GM23338 (cell line): ENCODE measurements at regions not wholly inside any gene's neighbourhood (a gene's known extent, or its start where the extent isn't known, plus 50 kb on each side); places are given as distances from the start of the nearest gene placed in this dataset.

ENCODE experiments used
- ATAC-seq: fragments of 200-7000 bp; cut with Tn5 transposase; 3 replicates; pipeline ENCODE4 v1.9.1; 2020
- DNase-seq: peaks from one replicate; pipeline ENCODE4 v3.0.0-alpha.2; 2015; ENCODE audit warnings: low spot score
- H2AFZ ChIP-seq: fragments of 200-600 bp; sonication (generic); 2 replicates; pipeline ENCODE4 v1.8.0; 2016; ENCODE audit warnings: antibody characterized with exemption, mild to moderate bottlenecking, moderate library complexity
- H3F3A ChIP-seq: fragments of 200-600 bp; sonication (generic); replicated peaks from 2 replicates; pipeline ENCODE4 v1.8.0; 2017; ENCODE audit warnings: antibody characterized with exemption, mixed run types, low read depth
- H3K27ac ChIP-seq: fragments of 200-600 bp; sonication (generic); 2 replicates; pipeline ENCODE4 v1.6.1; 2016; ENCODE audit warnings: low read depth
- H3K27me3 ChIP-seq: fragments of 200-600 bp; sonication (generic); 2 replicates; pipeline ENCODE4 v1.8.0; 2016; ENCODE audit warnings: mild to moderate bottlenecking, mixed run types, moderate library complexity; ENCODE audit not compliant: insufficient read depth
- H3K36me3 ChIP-seq: fragments of 200-600 bp; sonication (generic); 2 replicates; pipeline ENCODE4 v1.8.0; 2016; ENCODE audit warnings: mild to moderate bottlenecking; ENCODE audit not compliant: insufficient read depth
- H3K4me1 ChIP-seq: fragments of 200-600 bp; sonication (generic); 2 replicates; pipeline ENCODE4 v1.8.0; 2016; ENCODE audit warnings: mild to moderate bottlenecking, moderate library complexity; ENCODE audit not compliant: insufficient read depth
- H3K4me2 ChIP-seq: fragments of 200-600 bp; sonication (generic); 2 replicates; pipeline ENCODE4 v1.7.1; 2017; ENCODE audit warnings: mixed run types
- H3K4me3 ChIP-seq: fragments of 200-600 bp; sonication (generic); 2 replicates; pipeline ENCODE4 v1.6.1; 2016; ENCODE audit warnings: mixed run types
- H3K79me2 ChIP-seq: fragments of 200-600 bp; sonication (generic); replicated peaks from 2 replicates; pipeline ENCODE4 v1.8.0; 2017; ENCODE audit warnings: mild to moderate bottlenecking; ENCODE audit not compliant: insufficient read depth
- H3K9me2 ChIP-seq: fragments of 200-600 bp; sonication (generic); 2 replicates; pipeline ENCODE4 v1.8.0; 2017; ENCODE audit not compliant: insufficient read depth
- H4K20me1 ChIP-seq: fragments of 200-600 bp; sonication (generic); replicated peaks from 2 replicates; pipeline ENCODE4 v1.8.0; 2017; ENCODE audit warnings: mild to moderate bottlenecking; ENCODE audit not compliant: insufficient read depth
- H3K27ac Mint-ChIP-seq: 2 replicates; pipeline ENCODE4 v1.8.0; 2020; ENCODE audit warnings: inconsistent platforms, mild to moderate bottlenecking, moderate library complexity, mixed read lengths
- H3K27me3 Mint-ChIP-seq: 3 replicates; pipeline ENCODE4 v1.8.0; 2022; ENCODE audit warnings: low read depth, mild to moderate bottlenecking, moderate library complexity, mixed read lengths, inconsistent platforms; ENCODE audit not compliant: insufficient read depth, poor library complexity
- H3K36me3 Mint-ChIP-seq: 3 replicates; pipeline ENCODE4 v1.8.0; 2021; ENCODE audit warnings: low read depth, mild to moderate bottlenecking, inconsistent platforms, moderate library complexity, mixed read lengths
- H3K4me1 Mint-ChIP-seq: 3 replicates; pipeline ENCODE4 v1.8.0; 2020; ENCODE audit warnings: mild to moderate bottlenecking, inconsistent platforms, mixed read lengths
- H3K4me3 Mint-ChIP-seq: 3 replicates; pipeline ENCODE4 v1.8.0; 2021; ENCODE audit warnings: moderate library complexity, mild to moderate bottlenecking, inconsistent platforms, mixed read lengths
- H3K9me3 Mint-ChIP-seq: 3 replicates; pipeline ENCODE4 v1.8.0; 2020; ENCODE audit warnings: moderate library complexity, mild to moderate bottlenecking, inconsistent platforms, mixed read lengths
- CREB1 ChIP-seq: fragments of 250-450 bp; sonication (Bioruptor Pico); IDR thresholded peaks from 2 replicates; pipeline ENCODE4 v1.5.0; 2020; ENCODE audit warnings: low read depth, mild to moderate bottlenecking, moderate library complexity
- ETS1 ChIP-seq: IDR thresholded peaks from 2 replicates; pipeline ENCODE4 v1.6.1; 2016; ENCODE audit warnings: antibody characterized with exemption
- EZH2phosphoT487 ChIP-seq: fragments of 200-600 bp; sonication (generic); IDR thresholded peaks from one replicate; pipeline ENCODE4 v1.8.1; 2018; ENCODE audit warnings: antibody characterized with exemption; ENCODE audit not compliant: unreplicated experiment
- JUNB ChIP-seq: IDR thresholded peaks from one replicate; pipeline ENCODE4 v1.6.1; 2016; ENCODE audit warnings: antibody characterized with exemption; ENCODE audit not compliant: unreplicated experiment
- STAT1 ChIP-seq: IDR thresholded peaks from one replicate; pipeline ENCODE4 v1.6.1; 2016; ENCODE audit warnings: antibody characterized with exemption; ENCODE audit not compliant: unreplicated experiment
- ZNF114 ChIP-seq: fragments of 250-450 bp; sonication (Bioruptor Pico); IDR thresholded peaks from 2 replicates; pipeline ENCODE4 v1.5.0; 2020; ENCODE audit warnings: mild to moderate bottlenecking, moderate library complexity
- TF ChIP-seq, protein P1 (sequence below): IDR thresholded peaks from one replicate; pipeline ENCODE4 v1.6.1; 2018; ENCODE audit warnings: antibody characterized with exemption; ENCODE audit not compliant: unreplicated experiment
- TF ChIP-seq, protein P2 (sequence below), 2 experiments: fragments of 200-600 bp in 1 of 2; sonication (generic) in 1 of 2; conservative IDR thresholded peaks; 2 replicates each; pipeline versions ENCODE4 v1.5.1 to v1.6.1; 2016 to 2017; ENCODE audit warnings: antibody characterized with exemption in 2 of 2, low read depth in 2 of 2, mild to moderate bottlenecking in 2 of 2, moderate library complexity in 1 of 2

- H3K27ac Mint-ChIP-seq = no peak overlapping the region
- H3K4me1 ChIP-seq = no peaks in the 10 kb centered on the region
- TF ChIP-seq ETS1 = no peak
- TF ChIP-seq CREB1 = no peak
- no peak for TF ChIP-seq ZNF114 (CRISPR knock-in tag)
- TF ChIP-seq EZH2phosphoT487 = no peak
- TF ChIP-seq STAT1 = no peak
- H3K4me1 Mint-ChIP-seq = peaks cover 8% of the 10 kb centered on the region
- no peaks in the 10 kb centered on the region for H3F3A ChIP-seq
- H3K9me3 Mint-ChIP-seq = no peaks in the 10 kb centered on the region
- no peak overlapping the region for H3K4me2 ChIP-seq
- 0 out of 2 replicates have a peak, but pooled peaks cover 5% of the 10 kb centered on the region for H3K9me2 ChIP-seq
- H4K20me1 ChIP-seq = no peaks in the 10 kb centered on the region
- ATAC-seq = peak; percentile 16; the same call in 1 of the 3 replicates
- no peak overlapping the region for H3K4me3 ChIP-seq
- no peaks in the 10 kb centered on the region for H3K36me3 ChIP-seq
- H3K27me3 Mint-ChIP-seq = peaks cover 10% of the 10 kb centered on the region
- peak overlapping the region; percentile 39; the same call in 1 of the 2 replicates for H2AFZ ChIP-seq
- H3K27ac ChIP-seq = no peak overlapping the region
- no peak for DNase-seq
- H3K36me3 Mint-ChIP-seq = no peaks in the 10 kb centered on the region
- no peaks in the 10 kb centered on the region for H3K27me3 ChIP-seq
- no peaks in the 10 kb centered on the region for H3K79me2 ChIP-seq
- H3K4me3 Mint-ChIP-seq = no peak overlapping the region
Observed at GRCh38 chr12:131459773-131460365, 251.0 kb upstream of the SFSWAP start.

DNA sequence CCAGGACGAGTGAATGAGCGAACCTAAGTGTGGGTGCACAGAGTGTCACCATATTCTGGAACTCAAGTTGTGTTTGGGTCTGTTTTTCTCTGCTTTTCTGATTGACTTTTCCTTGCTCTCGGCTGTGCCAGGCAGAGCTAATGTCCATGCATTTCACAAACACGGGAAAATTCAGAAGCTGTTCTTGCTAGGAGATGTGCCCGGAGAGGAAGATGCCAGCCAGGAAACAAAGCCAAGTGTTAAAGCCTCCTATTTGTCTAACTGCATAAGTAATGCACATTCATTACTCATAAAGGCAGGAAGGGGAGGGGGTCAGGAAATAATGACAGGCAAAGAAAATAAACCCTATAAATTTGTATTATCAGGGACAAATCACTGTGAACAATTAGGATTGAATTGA is 250.4 kb upstream of the SFSWAP start:
- no peak for DNase-seq
- Mint-ChIP-seq H3K27me3 (peaks cover 10% of the 10 kb centered on the region), H3K27ac (no peak overlapping the region), H3K36me3 (no peaks in the 10 kb centered on the region), H3K4me3 (no peak overlapping the region), H3K9me3 (no peaks in the 10 kb centered on the region), H3K4me1 (peaks cover 8% of the 10 kb centered on the region)
- Histone ChIP-seq H3K4me3 (no peak overlapping the region), H3K9me2 (0 out of 2 replicates have a peak, but pooled peaks cover 5% of the 10 kb centered on the region), H3K27me3 (no peaks in the 10 kb centered on the region), H2AFZ (no peak overlapping the region), H3K79me2 (no peaks in the 10 kb centered on the region), H3K27ac (no peak overlapping the region), H3K36me3 (no peaks in the 10 kb centered on the region), H3F3A (no peaks in the 10 kb centered on the region), H4K20me1 (no peaks in the 10 kb centered on the region), H3K4me2 (no peak overlapping the region), H3K4me1 (no peaks in the 10 kb centered on the region)
- ATAC-seq = no peak
- TF ChIP-seq, protein P1, sequence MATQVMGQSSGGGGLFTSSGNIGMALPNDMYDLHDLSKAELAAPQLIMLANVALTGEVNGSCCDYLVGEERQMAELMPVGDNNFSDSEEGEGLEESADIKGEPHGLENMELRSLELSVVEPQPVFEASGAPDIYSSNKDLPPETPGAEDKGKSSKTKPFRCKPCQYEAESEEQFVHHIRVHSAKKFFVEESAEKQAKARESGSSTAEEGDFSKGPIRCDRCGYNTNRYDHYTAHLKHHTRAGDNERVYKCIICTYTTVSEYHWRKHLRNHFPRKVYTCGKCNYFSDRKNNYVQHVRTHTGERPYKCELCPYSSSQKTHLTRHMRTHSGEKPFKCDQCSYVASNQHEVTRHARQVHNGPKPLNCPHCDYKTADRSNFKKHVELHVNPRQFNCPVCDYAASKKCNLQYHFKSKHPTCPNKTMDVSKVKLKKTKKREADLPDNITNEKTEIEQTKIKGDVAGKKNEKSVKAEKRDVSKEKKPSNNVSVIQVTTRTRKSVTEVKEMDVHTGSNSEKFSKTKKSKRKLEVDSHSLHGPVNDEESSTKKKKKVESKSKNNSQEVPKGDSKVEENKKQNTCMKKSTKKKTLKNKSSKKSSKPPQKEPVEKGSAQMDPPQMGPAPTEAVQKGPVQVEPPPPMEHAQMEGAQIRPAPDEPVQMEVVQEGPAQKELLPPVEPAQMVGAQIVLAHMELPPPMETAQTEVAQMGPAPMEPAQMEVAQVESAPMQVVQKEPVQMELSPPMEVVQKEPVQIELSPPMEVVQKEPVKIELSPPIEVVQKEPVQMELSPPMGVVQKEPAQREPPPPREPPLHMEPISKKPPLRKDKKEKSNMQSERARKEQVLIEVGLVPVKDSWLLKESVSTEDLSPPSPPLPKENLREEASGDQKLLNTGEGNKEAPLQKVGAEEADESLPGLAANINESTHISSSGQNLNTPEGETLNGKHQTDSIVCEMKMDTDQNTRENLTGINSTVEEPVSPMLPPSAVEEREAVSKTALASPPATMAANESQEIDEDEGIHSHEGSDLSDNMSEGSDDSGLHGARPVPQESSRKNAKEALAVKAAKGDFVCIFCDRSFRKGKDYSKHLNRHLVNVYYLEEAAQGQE = no peak
- TF ChIP-seq EZH2phosphoT487 (no peak), STAT1 (no peak), ZNF114 (CRISPR knock-in tag) (no peak), ETS1 (no peak), JUNB (no peak), CREB1 (no peak)
- TF ChIP-seq, protein P2, sequence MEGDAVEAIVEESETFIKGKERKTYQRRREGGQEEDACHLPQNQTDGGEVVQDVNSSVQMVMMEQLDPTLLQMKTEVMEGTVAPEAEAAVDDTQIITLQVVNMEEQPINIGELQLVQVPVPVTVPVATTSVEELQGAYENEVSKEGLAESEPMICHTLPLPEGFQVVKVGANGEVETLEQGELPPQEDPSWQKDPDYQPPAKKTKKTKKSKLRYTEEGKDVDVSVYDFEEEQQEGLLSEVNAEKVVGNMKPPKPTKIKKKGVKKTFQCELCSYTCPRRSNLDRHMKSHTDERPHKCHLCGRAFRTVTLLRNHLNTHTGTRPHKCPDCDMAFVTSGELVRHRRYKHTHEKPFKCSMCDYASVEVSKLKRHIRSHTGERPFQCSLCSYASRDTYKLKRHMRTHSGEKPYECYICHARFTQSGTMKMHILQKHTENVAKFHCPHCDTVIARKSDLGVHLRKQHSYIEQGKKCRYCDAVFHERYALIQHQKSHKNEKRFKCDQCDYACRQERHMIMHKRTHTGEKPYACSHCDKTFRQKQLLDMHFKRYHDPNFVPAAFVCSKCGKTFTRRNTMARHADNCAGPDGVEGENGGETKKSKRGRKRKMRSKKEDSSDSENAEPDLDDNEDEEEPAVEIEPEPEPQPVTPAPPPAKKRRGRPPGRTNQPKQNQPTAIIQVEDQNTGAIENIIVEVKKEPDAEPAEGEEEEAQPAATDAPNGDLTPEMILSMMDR (conservative IDR thresholded peaks at IDR 0.05; ENCODE audit: low read depth in 2 of 2) = no peak
